ENCODE measurements at regions not wholly inside any gene's neighbourhood (a gene's known extent, or its start where the extent isn't known, plus 50 kb on each side); places are given as distances from the start of the nearest gene placed in this dataset.

- TF ChIP-seq CTCF (IDR thresholded peaks at IDR 0.05) (no peak), EP300 (IDR thresholded peaks at IDR 0.05) (no peak), POLR2A (IDR thresholded peaks at IDR 0.05; ENCODE audit: low read depth) (no peak)
Observed at GRCh38 chrX:22527302-22527701, 254.6 kb downstream of the CBLL2 start.

Measured in esophagus muscularis mucosa (tissue), 4 donors.